ENCODE measurements at regions not wholly inside any gene's neighbourhood (a gene's known extent, or its start where the extent isn't known, plus 50 kb on each side); places are given as distances from the start of the nearest gene placed in this dataset.

- DNase-seq: no peak
- ATAC-seq: no peak
- H3K27ac Mint-ChIP-seq: no peak overlapping the region
- no peak overlapping the region for H3K4me3 Mint-ChIP-seq
- H3K9me3 Mint-ChIP-seq: no peaks in the 10 kb centered on the region
- H3K36me3 Mint-ChIP-seq (ENCODE audit: low read depth): no peaks in the 10 kb centered on the region
- peaks cover 44% of the 10 kb centered on the region for H3K27me3 Mint-ChIP-seq
- peaks cover 5% of the 10 kb centered on the region for H3K4me1 Mint-ChIP-seq
These were observed 78.1 kb upstream of the TBX5 start for GRCh38 chr12:114483996-114484395.

GRCh38 chr12:114481200-114481535 is 75.2 kb upstream of the TBX5 start:
- H3K27ac Mint-ChIP-seq: no peak overlapping the region
- ATAC-seq: no peak
- H3K4me1 Mint-ChIP-seq: peaks cover 5% of the 10 kb centered on the region
- peaks cover 62% of the 10 kb centered on the region for H3K27me3 Mint-ChIP-seq
- DNase-seq: no peak
- no peak overlapping the region for H3K4me3 Mint-ChIP-seq
- no peaks in the 10 kb centered on the region for H3K9me3 Mint-ChIP-seq
- no peaks in the 10 kb centered on the region for H3K36me3 Mint-ChIP-seq (ENCODE audit: low read depth)

GRCh38 chr12:114480337-114481199 is 74.6 kb upstream of the TBX5 start:
- no peak overlapping the region for H3K4me3 Mint-ChIP-seq
- no peak for DNase-seq
- no peaks in the 10 kb centered on the region for H3K36me3 Mint-ChIP-seq (ENCODE audit: low read depth)
- H3K4me1 Mint-ChIP-seq: peaks cover 5% of the 10 kb centered on the region
- no peak for ATAC-seq
- peaks cover 64% of the 10 kb centered on the region for H3K27me3 Mint-ChIP-seq
- H3K9me3 Mint-ChIP-seq: peaks cover 2% of the 10 kb centered on the region
- no peak overlapping the region for H3K27ac Mint-ChIP-seq

GRCh38 chr12:114479831-114480230 is 73.9 kb upstream of the TBX5 start:
- Mint-ChIP-seq H3K27me3 (peaks cover 65% of the 10 kb centered on the region), H3K4me1 (peaks cover 5% of the 10 kb centered on the region), H3K36me3 (ENCODE audit: low read depth) (no peaks in the 10 kb centered on the region), H3K4me3 (peak overlapping the region; percentile 29), H3K9me3 (peaks cover 9% of the 10 kb centered on the region), H3K27ac (no peak overlapping the region)
- DNase-seq (no peak), ATAC-seq (no peak)

- peaks cover 65% of the 10 kb centered on the region for H3K27me3 Mint-ChIP-seq
- no peak overlapping the region for H3K27ac Mint-ChIP-seq
- H3K4me1 Mint-ChIP-seq: peaks cover 5% of the 10 kb centered on the region
- H3K36me3 Mint-ChIP-seq (ENCODE audit: low read depth): no peaks in the 10 kb centered on the region
- ATAC-seq (no peak), DNase-seq (no peak)
- H3K4me3 Mint-ChIP-seq: no peak overlapping the region
- peaks cover 12% of the 10 kb centered on the region for H3K9me3 Mint-ChIP-seq
These were observed 72.9 kb upstream of the TBX5 start for GRCh38 chr12:114478865-114479264.

- H3K27ac Mint-ChIP-seq: no peak overlapping the region
- DNase-seq: no peak
- peaks cover 62% of the 10 kb centered on the region for H3K27me3 Mint-ChIP-seq
- no peaks in the 10 kb centered on the region for H3K36me3 Mint-ChIP-seq (ENCODE audit: low read depth)
- peaks cover 15% of the 10 kb centered on the region for H3K9me3 Mint-ChIP-seq
- peaks cover 5% of the 10 kb centered on the region for H3K4me1 Mint-ChIP-seq
- H3K4me3 Mint-ChIP-seq: no peak overlapping the region
- ATAC-seq: no peak
These were observed 72.0 kb upstream of the TBX5 start for GRCh38 chr12:114477989-114478395.

GRCh38 chr12:114476159-114476558 is 70.2 kb upstream of the TBX5 start:
- ATAC-seq (no peak), DNase-seq (no peak)
- H3K27ac Mint-ChIP-seq: no peak overlapping the region
- peaks cover 4% of the 10 kb centered on the region for H3K4me1 Mint-ChIP-seq
- no peaks in the 10 kb centered on the region for H3K36me3 Mint-ChIP-seq (ENCODE audit: low read depth)
- peaks cover 46% of the 10 kb centered on the region for H3K27me3 Mint-ChIP-seq
- no peak overlapping the region for H3K4me3 Mint-ChIP-seq
- H3K9me3 Mint-ChIP-seq: peaks cover 15% of the 10 kb centered on the region

- ATAC-seq (no peak), DNase-seq (no peak)
- H3K36me3 Mint-ChIP-seq (ENCODE audit: low read depth): no peaks in the 10 kb centered on the region
- no peak overlapping the region for H3K27ac Mint-ChIP-seq
- H3K4me3 Mint-ChIP-seq: no peak overlapping the region
- peaks cover 25% of the 10 kb centered on the region for H3K27me3 Mint-ChIP-seq
- peaks cover 15% of the 10 kb centered on the region for H3K9me3 Mint-ChIP-seq
- H3K4me1 Mint-ChIP-seq: no peaks in the 10 kb centered on the region
These were observed 67.8 kb upstream of the TBX5 start for GRCh38 chr12:114473717-114474116.

GRCh38 chr12:114473018-114473417 is 67.1 kb upstream of the TBX5 start:
- H3K4me3 Mint-ChIP-seq: no peak overlapping the region
- H3K27me3 Mint-ChIP-seq: peaks cover 23% of the 10 kb centered on the region
- DNase-seq (no peak), ATAC-seq (no peak)
- H3K9me3 Mint-ChIP-seq: peaks cover 15% of the 10 kb centered on the region
- H3K27ac Mint-ChIP-seq: no peak overlapping the region
- H3K4me1 Mint-ChIP-seq: no peaks in the 10 kb centered on the region
- H3K36me3 Mint-ChIP-seq (ENCODE audit: low read depth): no peaks in the 10 kb centered on the region

GRCh38 chr12:114457620-114458019 is 51.7 kb upstream of the TBX5 start:
- Mint-ChIP-seq H3K4me3 (no peak overlapping the region), H3K9me3 (no peaks in the 10 kb centered on the region), H3K4me1 (no peaks in the 10 kb centered on the region), H3K36me3 (ENCODE audit: low read depth) (no peaks in the 10 kb centered on the region), H3K27ac (no peak overlapping the region), H3K27me3 (peaks cover 6% of the 10 kb centered on the region)
- DNase-seq: no peak
- no peak for ATAC-seq

All from activated naive CD8-positive, alpha-beta T cell treated with anti-CD3 and anti-CD28 coated beads, Interleukin-2, amount 50 U/mL, for 24 hours (primary cell).